Keratinocyte (primary cell): ENCODE measurements at regions not wholly inside any gene's neighbourhood (a gene's known extent, or its start where the extent isn't known, plus 50 kb on each side); places are given as distances from the start of the nearest gene placed in this dataset.

Source experiments
- DNase-seq: peaks from one replicate; pipeline ENCODE4 v3.0.0-alpha.2; 2011; ENCODE audit warnings: low read depth, missing footprints, low spot score
- FAIRE-seq: peaks from 2 replicates; lab custom pipeline; 2011; peaks lifted over from hg19 to GRCh38; lab: Jason Lieb, UNC
- H2AFZ ChIP-seq: 2 replicates; pipeline ENCODE4 v1.6.0; 2012; ENCODE audit warnings: low read length, control low read depth, inconsistent platforms; ENCODE audit not compliant: control insufficient read depth
- H3K27ac ChIP-seq: 2 replicates; pipeline ENCODE4 v1.5.1; 2011; ENCODE audit warnings: low read length; ENCODE audit not compliant: control insufficient read depth, insufficient read depth
- H3K27me3 ChIP-seq: 3 replicates; pipeline ENCODE4 v1.6.0; 2011; ENCODE audit warnings: low read length; ENCODE audit not compliant: control insufficient read depth, insufficient read depth; ENCODE audit errors: extremely low read depth
- H3K36me3 ChIP-seq, 2 experiments: 2 replicates in 1 of 2; 3 replicates in 1 of 2; pipeline ENCODE4 v1.5.1; 2011; ENCODE audit warnings: low read length in 2 of 2, mild to moderate bottlenecking in 1 of 2; ENCODE audit not compliant: control insufficient read depth in 2 of 2, insufficient read depth in 2 of 2; ENCODE audit errors: extremely low read depth in 1 of 2
- H3K4me1 ChIP-seq: 3 replicates; pipeline ENCODE4 v1.5.1; 2011; ENCODE audit warnings: low read length; ENCODE audit not compliant: control insufficient read depth, insufficient read depth; ENCODE audit errors: extremely low read depth
- H3K4me2 ChIP-seq: 3 replicates; pipeline ENCODE4 v1.6.0; 2011; ENCODE audit warnings: low read depth, low read length; ENCODE audit not compliant: control insufficient read depth, insufficient read depth; ENCODE audit errors: extremely low read depth
- H3K4me3 ChIP-seq, 3 experiments: fragments of 200-600 bp in 1 of 3; sonication (generic) in 1 of 3; 2 replicates in 2 of 3; 3 replicates in 1 of 3; pipeline ENCODE4 v1.5.1; 2011 to 2016; ENCODE audit warnings: low read length in 3 of 3, mild to moderate bottlenecking in 3 of 3, control low read depth in 2 of 3, inconsistent platforms in 1 of 3, low read depth in 1 of 3, mixed read lengths in 1 of 3, mixed run types in 1 of 3, moderate library complexity in 1 of 3; ENCODE audit not compliant: control insufficient read depth in 2 of 3, insufficient read depth in 2 of 3; ENCODE audit errors: extremely low read depth in 1 of 3
- H3K79me2 ChIP-seq: 2 replicates; pipeline ENCODE4 v1.6.0; 2012; ENCODE audit warnings: low read length; ENCODE audit not compliant: control insufficient read depth, insufficient read depth
- H3K9ac ChIP-seq: 3 replicates; pipeline ENCODE4 v1.6.0; 2011; ENCODE audit warnings: low read length; ENCODE audit not compliant: control insufficient read depth, insufficient read depth; ENCODE audit errors: extremely low read depth
- H3K9me1 ChIP-seq: 3 replicates; pipeline ENCODE4 v1.6.0; 2011; ENCODE audit warnings: low read length; ENCODE audit not compliant: control insufficient read depth, insufficient read depth; ENCODE audit errors: extremely low read depth
- H3K9me3 ChIP-seq: 2 replicates; pipeline ENCODE4 v1.5.1; 2012; ENCODE audit warnings: low read depth, low read length; ENCODE audit not compliant: control insufficient read depth
- H4K20me1 ChIP-seq: 3 replicates; pipeline ENCODE4 v1.6.0; 2011; ENCODE audit warnings: low read length; ENCODE audit not compliant: control insufficient read depth, insufficient read depth; ENCODE audit errors: extremely low read depth
- EZH2 ChIP-seq: IDR thresholded peaks from one replicate; pipeline ENCODE4 v1.6.1; 2012; ENCODE audit warnings: inconsistent platforms, mild to moderate bottlenecking, low read length, moderate library complexity
- dilution Hi-C: fragments of 300-500 bp; cut with MboI; formaldehyde crosslinking; loops from one replicate; pipeline ENCODE4 v1.7.0; 2020; ENCODE audit warnings: low sequenced_read_pairs; ENCODE audit not compliant: extremely low pct_ligation_motif_present
- TF ChIP-seq, protein P1 (sequence below), 3 experiments: IDR thresholded peaks in 1 of 3; conservative IDR thresholded peaks in 1 of 3; optimal IDR thresholded peaks in 1 of 3; 2 replicates in 2 of 3; 3 replicates in 1 of 3; pipeline versions ENCODE3 to v1.5.1; 2011; ENCODE audit warnings: low read length in 3 of 3, mild to moderate bottlenecking in 3 of 3, moderate library complexity in 2 of 3, control low read depth in 1 of 3, inconsistent platforms in 1 of 3; ENCODE audit not compliant: insufficient read depth in 2 of 3; ENCODE audit errors: extremely low read depth in 1 of 3

- FAIRE-seq: no peak
- H3K79me2 ChIP-seq: no peaks in the 10 kb centered on the region
- H3K4me2 ChIP-seq: no peak overlapping the region
- dilution Hi-C loops: no loop called here
- H4K20me1 ChIP-seq: no peaks in the 10 kb centered on the region
- H2AFZ ChIP-seq: no peak overlapping the region
- no peaks in the 10 kb centered on the region for H3K9me3 ChIP-seq
- H3K27me3 ChIP-seq: peaks cover 23% of the 10 kb centered on the region
- no peaks in the 10 kb centered on the region for H3K36me3 ChIP-seq
- TF ChIP-seq, protein P1, sequence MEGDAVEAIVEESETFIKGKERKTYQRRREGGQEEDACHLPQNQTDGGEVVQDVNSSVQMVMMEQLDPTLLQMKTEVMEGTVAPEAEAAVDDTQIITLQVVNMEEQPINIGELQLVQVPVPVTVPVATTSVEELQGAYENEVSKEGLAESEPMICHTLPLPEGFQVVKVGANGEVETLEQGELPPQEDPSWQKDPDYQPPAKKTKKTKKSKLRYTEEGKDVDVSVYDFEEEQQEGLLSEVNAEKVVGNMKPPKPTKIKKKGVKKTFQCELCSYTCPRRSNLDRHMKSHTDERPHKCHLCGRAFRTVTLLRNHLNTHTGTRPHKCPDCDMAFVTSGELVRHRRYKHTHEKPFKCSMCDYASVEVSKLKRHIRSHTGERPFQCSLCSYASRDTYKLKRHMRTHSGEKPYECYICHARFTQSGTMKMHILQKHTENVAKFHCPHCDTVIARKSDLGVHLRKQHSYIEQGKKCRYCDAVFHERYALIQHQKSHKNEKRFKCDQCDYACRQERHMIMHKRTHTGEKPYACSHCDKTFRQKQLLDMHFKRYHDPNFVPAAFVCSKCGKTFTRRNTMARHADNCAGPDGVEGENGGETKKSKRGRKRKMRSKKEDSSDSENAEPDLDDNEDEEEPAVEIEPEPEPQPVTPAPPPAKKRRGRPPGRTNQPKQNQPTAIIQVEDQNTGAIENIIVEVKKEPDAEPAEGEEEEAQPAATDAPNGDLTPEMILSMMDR (optimal IDR thresholded peaks at IDR 0.05 in 1 of 3, IDR thresholded peaks at IDR 0.05 in 1 of 3, conservative IDR thresholded peaks at IDR 0.05 in 1 of 3; ENCODE audit: extremely low read depth in 1 of 3, insufficient read depth in 2 of 3, low read length in 3 of 3): no peak
- TF ChIP-seq EZH2: no peak
- H3K4me1 ChIP-seq: no peaks in the 10 kb centered on the region
- no peak overlapping the region for H3K4me3 ChIP-seq
- no peak overlapping the region for H3K9ac ChIP-seq
- H3K9me1 ChIP-seq: no peaks in the 10 kb centered on the region
- no peak overlapping the region for H3K27ac ChIP-seq
- DNase-seq: no peak
These were observed 133.5 kb upstream of the LPCAT1 start for GRCh38 chr5:1657161-1657741.

- Histone ChIP-seq H3K36me3 (no peaks in the 10 kb centered on the region), H3K27me3 (peaks cover 23% of the 10 kb centered on the region), H3K9ac (no peak overlapping the region), H2AFZ (no peak overlapping the region), H3K9me3 (no peaks in the 10 kb centered on the region), H3K27ac (no peak overlapping the region), H3K79me2 (no peaks in the 10 kb centered on the region), H3K4me3 (no peak overlapping the region), H3K4me1 (no peaks in the 10 kb centered on the region), H4K20me1 (no peaks in the 10 kb centered on the region), H3K9me1 (no peaks in the 10 kb centered on the region), H3K4me2 (no peak overlapping the region)
- DNase-seq: no peak
- no peak for TF ChIP-seq EZH2
- TF ChIP-seq, protein P1 (optimal IDR thresholded peaks at IDR 0.05 in 1 of 3, IDR thresholded peaks at IDR 0.05 in 1 of 3, conservative IDR thresholded peaks at IDR 0.05 in 1 of 3; ENCODE audit: extremely low read depth in 1 of 3, insufficient read depth in 2 of 3, low read length in 3 of 3): no peak
- dilution Hi-C loops: no loop called here
- no peak for FAIRE-seq
These were observed 132.7 kb upstream of the LPCAT1 start for GRCh38 chr5:1656271-1656975.
